H1 (cell line): ENCODE measurements at regions not wholly inside any gene's neighbourhood (a gene's known extent, or its start where the extent isn't known, plus 50 kb on each side); places are given as distances from the start of the nearest gene placed in this dataset.

Source experiments
- CTCF ChIA-PET: fragments of 300-600 bp; sonication (Branson Sonifier 250); formaldehyde crosslinking; loops from one replicate; lab custom pipeline; 2021; ENCODE audit not compliant: partially characterized antibody; lab: Charles Lee
- POLR2A ChIA-PET: fragments of 300-600 bp; sonication (Branson Sonifier 250); formaldehyde crosslinking; loops from one replicate; lab custom pipeline; 2021; ENCODE audit warnings: inconsistent platforms; ENCODE audit not compliant: partially characterized antibody; lab: Charles Lee
- DNase-seq, 2 experiments: peaks; one replicate each; pipeline versions ENCODE4 v3.0.0 to v3.0.0-alpha.2; 2010 to 2022; ENCODE audit warnings: low spot score in 2 of 2, low read depth in 1 of 2, mixed read lengths in 1 of 2
- FAIRE-seq: peaks from 2 replicates; lab custom pipeline; 2011; peaks lifted over from hg19 to GRCh38; lab: Jason Lieb, UNC
- H2AFZ ChIP-seq: 2 replicates; pipeline ENCODE4 v1.8.1; 2012; ENCODE audit warnings: low read length, inconsistent platforms
- H2AK5ac ChIP-seq: 2 replicates; pipeline ENCODE4 v1.6.1; 2013; ENCODE audit warnings: low read depth, low read length
- H2BK120ac ChIP-seq: replicated peaks from 2 replicates; pipeline ENCODE3; 2013; ENCODE audit warnings: low read depth, low read length, inconsistent platforms
- H2BK12ac ChIP-seq: 2 replicates; pipeline ENCODE4 v1.6.1; 2013; ENCODE audit warnings: low read depth, low read length
- H2BK15ac ChIP-seq: 2 replicates; pipeline ENCODE4 v1.6.1; 2013; ENCODE audit warnings: low read length
- H2BK20ac ChIP-seq: 2 replicates; pipeline ENCODE4 v1.6.1; 2013; ENCODE audit warnings: low read length
- H2BK5ac ChIP-seq: 2 replicates; pipeline ENCODE4 v1.6.1; 2013; ENCODE audit warnings: low read depth, low read length
- H3K14ac ChIP-seq: 2 replicates; pipeline ENCODE4 v1.6.1; 2013; ENCODE audit warnings: inconsistent platforms; ENCODE audit not compliant: insufficient read length
- H3K18ac ChIP-seq: 2 replicates; pipeline ENCODE4 v1.6.1; 2013; ENCODE audit warnings: low read length; ENCODE audit errors: extremely low read depth
- H3K23ac ChIP-seq: 2 replicates; pipeline ENCODE4 v1.6.1; 2013; ENCODE audit warnings: inconsistent platforms; ENCODE audit not compliant: insufficient read length
- H3K23me2 ChIP-seq: 2 replicates; pipeline ENCODE4 v1.6.1; 2013; ENCODE audit warnings: low read depth, low read length
- H3K27ac ChIP-seq: 2 replicates; pipeline ENCODE4 v1.6.1; 2011; ENCODE audit warnings: low read depth, low read length, inconsistent platforms
- H3K27me3 ChIP-seq, 4 experiments: replicated peaks in 1 of 4; 1 replicate in 1 of 4; 2 replicates in 3 of 4; pipeline versions ENCODE4 v1.6.1 to v1.8.1; 2011 to 2013; ENCODE audit warnings: low read length in 3 of 4, mild to moderate bottlenecking in 3 of 4, inconsistent platforms in 2 of 4, mixed read lengths in 2 of 4, moderate library complexity in 1 of 4; ENCODE audit not compliant: control insufficient read depth in 3 of 4, insufficient read depth in 3 of 4; ENCODE audit errors: extremely low read depth in 1 of 4
- H3K36me3 ChIP-seq, 4 experiments: 2 replicates each; pipeline versions ENCODE4 v1.6.1 to v1.8.1; 2011 to 2013; ENCODE audit warnings: mild to moderate bottlenecking in 4 of 4, low read length in 3 of 4, moderate library complexity in 2 of 4, control low read depth in 1 of 4, inconsistent platforms in 1 of 4; ENCODE audit not compliant: insufficient read depth in 4 of 4, control insufficient read depth in 2 of 4
- H3K4ac ChIP-seq: replicated peaks from 2 replicates; pipeline ENCODE3; 2013; ENCODE audit warnings: low read length, low read depth, mixed read lengths, inconsistent platforms; ENCODE audit not compliant: insufficient read length
- H3K4me1 ChIP-seq, 4 experiments: replicated peaks in 1 of 4; 1 replicate in 1 of 4; 2 replicates in 3 of 4; pipeline versions ENCODE4 v1.6.1 to v1.8.1; 2011 to 2013; ENCODE audit warnings: low read length in 3 of 4, inconsistent platforms in 2 of 4, mixed read lengths in 1 of 4; ENCODE audit not compliant: insufficient read depth in 4 of 4, control insufficient read depth in 3 of 4
- H3K4me2 ChIP-seq, 2 experiments: 2 replicates each; pipeline versions ENCODE4 v1.6.1 to v1.8.1; 2011 to 2013; ENCODE audit warnings: low read depth in 2 of 2, low read length in 2 of 2, control low read depth in 1 of 2, inconsistent platforms in 1 of 2, mild to moderate bottlenecking in 1 of 2; ENCODE audit not compliant: insufficient read depth in 1 of 2
- H3K4me3 ChIP-seq, 4 experiments: fragments of 200-600, 300-600 bp in 1 of 4; sonication (generic), shearing (Covaris generic), sonication (Bioruptor Twin) in 1 of 4; 2 replicates each; pipeline versions ENCODE4 v1.5.1 to v1.8.1; 2011 to 2016; ENCODE audit warnings: low read length in 4 of 4, low read depth in 3 of 4, control low read depth in 2 of 4, inconsistent platforms in 2 of 4, mild to moderate bottlenecking in 2 of 4, mixed read lengths in 1 of 4, moderate library complexity in 1 of 4; ENCODE audit not compliant: insufficient read depth in 2 of 4; ENCODE audit errors: extremely low read depth in 1 of 4
- H3K56ac ChIP-seq: replicated peaks from 2 replicates; pipeline ENCODE3; 2013; ENCODE audit warnings: low read depth, mild to moderate bottlenecking, mixed read lengths, low read length, inconsistent platforms; ENCODE audit not compliant: insufficient read length
- H3K79me1 ChIP-seq: 2 replicates; pipeline ENCODE4 v1.6.1; 2013; ENCODE audit warnings: low read depth, low read length, control low read depth
- H3K79me2 ChIP-seq, 2 experiments: 2 replicates each; pipeline versions ENCODE4 v1.6.1 to v1.8.1; 2012 to 2013; ENCODE audit warnings: low read length in 2 of 2, mild to moderate bottlenecking in 2 of 2, inconsistent platforms in 1 of 2; ENCODE audit not compliant: insufficient read depth in 2 of 2, control insufficient read depth in 1 of 2
- H3K9ac ChIP-seq, 4 experiments: replicated peaks in 1 of 4; 1 replicate in 1 of 4; 2 replicates in 3 of 4; pipeline versions ENCODE4 v1.6.1 to v1.8.1; 2011 to 2013; ENCODE audit warnings: low read depth in 3 of 4, low read length in 3 of 4, control low read depth in 2 of 4, mild to moderate bottlenecking in 2 of 4, moderate library complexity in 2 of 4, inconsistent platforms in 1 of 4; ENCODE audit errors: extremely low read depth in 1 of 4
- H3K9me3 ChIP-seq, 2 experiments: 2 replicates each; pipeline versions ENCODE4 v1.6.1 to v1.8.1; 2012 to 2013; ENCODE audit warnings: mild to moderate bottlenecking in 2 of 2, moderate library complexity in 2 of 2, control low read depth in 1 of 2, inconsistent platforms in 1 of 2, low read depth in 1 of 2, low read length in 1 of 2, mixed read lengths in 1 of 2; ENCODE audit not compliant: insufficient read depth in 2 of 2
- H4K20me1 ChIP-seq, 2 experiments: replicated peaks in 1 of 2; 2 replicates each; pipeline versions ENCODE3 to v1.8.1; 2011 to 2013; ENCODE audit warnings: inconsistent platforms in 2 of 2, low read length in 2 of 2, mild to moderate bottlenecking in 1 of 2; ENCODE audit not compliant: insufficient read depth in 2 of 2, control insufficient read depth in 1 of 2
- H4K5ac ChIP-seq: 2 replicates; pipeline ENCODE4 v1.6.1; 2013; ENCODE audit warnings: low read length, low read depth, mixed read lengths, inconsistent platforms; ENCODE audit not compliant: insufficient read length
- H4K8ac ChIP-seq: 2 replicates; pipeline ENCODE4 v1.8.0; 2013; ENCODE audit warnings: mild to moderate bottlenecking, moderate library complexity, low read length, inconsistent platforms; ENCODE audit not compliant: insufficient read depth; ENCODE audit errors: extremely low read depth
- H4K91ac ChIP-seq: replicated peaks from 2 replicates; pipeline ENCODE3; 2013; ENCODE audit warnings: low read length, mixed read lengths, inconsistent platforms; ENCODE audit not compliant: insufficient read length
- KDM1A ChIP-seq: fragments of 200-600, 300-600 bp; sonication (generic); IDR thresholded peaks from 2 replicates; pipeline ENCODE4 v1.7.1; 2016; ENCODE audit warnings: mild to moderate bottlenecking, low read length, borderline replicate concordance
- POLR2AphosphoS5 ChIP-seq: IDR thresholded peaks from 2 replicates; pipeline ENCODE4 v1.6.1; 2011; ENCODE audit warnings: low read depth, low read length
- SP1 ChIP-seq: IDR thresholded peaks from 2 replicates; pipeline ENCODE4 v1.6.1; 2011; ENCODE audit warnings: low read depth, low read length
- SP4 ChIP-seq: IDR thresholded peaks from 2 replicates; pipeline ENCODE4 v1.6.1; 2012; ENCODE audit warnings: low read length, inconsistent platforms
- TEAD4 ChIP-seq: IDR thresholded peaks from 2 replicates; pipeline ENCODE4 v1.6.1; 2012; ENCODE audit warnings: low read depth, low read length, inconsistent platforms, mixed read lengths
- WGBS, 2 experiments: shearing (Covaris generic) in 1 of 2; methylation state at CpG; one replicate each; pipeline versions ENCODE4 v1.1.6 to v1.1.7; 2013 to 2015; ENCODE audit warnings: low lambda C conversion rate in 2 of 2, mixed read lengths in 2 of 2, inconsistent platforms in 1 of 2, low coverage in 1 of 2, missing lambda C conversion rate in 1 of 2; ENCODE audit not compliant: insufficient replicate concordance in 2 of 2, insufficient coverage in 1 of 2, insufficient read length in 1 of 2; ENCODE audit errors: extremely low coverage in 1 of 2, missing lambda C conversion rate in 1 of 2; 5-methylcytosine and 5-hydroxymethylcytosine counted together
- TF ChIP-seq, protein P1 (sequence below): IDR thresholded peaks from 2 replicates; pipeline ENCODE4 v1.6.1; 2012; ENCODE audit warnings: inconsistent platforms

DNA sequence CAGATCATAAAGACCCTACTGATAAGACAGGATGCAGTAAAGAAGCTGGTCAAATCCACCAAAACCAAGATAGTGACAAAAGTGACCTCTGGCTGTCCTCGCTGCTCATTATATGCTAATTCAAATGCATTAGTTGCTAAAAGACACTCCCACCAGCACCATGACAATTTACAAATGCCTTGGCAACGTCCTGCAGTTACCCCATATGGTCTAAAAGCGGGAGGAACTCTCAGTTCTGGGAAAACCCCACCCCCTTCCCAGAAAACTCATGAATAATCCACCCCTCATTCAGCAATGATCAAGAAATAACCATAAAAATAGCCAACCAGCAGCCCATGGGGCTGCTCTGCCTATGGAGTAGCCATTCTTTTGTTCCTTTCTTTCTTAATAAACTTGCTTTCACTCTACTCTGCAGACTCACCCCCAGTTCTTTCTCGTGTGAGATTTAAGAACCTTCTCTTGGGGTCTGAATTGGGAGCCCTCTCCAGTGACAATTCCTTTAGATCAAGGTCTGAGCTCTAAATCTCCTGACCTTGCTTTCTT lies 217.1 kb upstream of the STS start:
- H3K9me3 ChIP-seq, result no peaks in the 10 kb centered on the region
- CTCF ChIA-PET, result interaction anchor here (1.1 kb wide), 1 partner anchor 9 kb away, joined by 3 read pairs; no protein-coding TSS in a partner anchor
- H2BK15ac ChIP-seq, result no peak overlapping the region
- FAIRE-seq (no peak), DNase-seq (no peak)
- WGBS, 2 experiments, result 70% methylated on average over 4 of the region's 4 CpGs; no CpG with 5 or more reads in 1 of the 2 experiments
- H3K4ac ChIP-seq, result no peak overlapping the region
- no peak overlapping the region for H3K27ac ChIP-seq
- no peaks in the 10 kb centered on the region for H3K79me1 ChIP-seq
- no peak overlapping the region for H3K9ac ChIP-seq
- H2AFZ ChIP-seq, result no peak overlapping the region
- H3K56ac ChIP-seq, result no peak overlapping the region
- H3K79me2 ChIP-seq, result no peaks in the 10 kb centered on the region
- H3K23ac ChIP-seq, result no peak overlapping the region
- TF ChIP-seq POLR2AphosphoS5 (no peak), SP4 (no peak), TEAD4 (no peak), KDM1A (no peak), SP1 (no peak)
- TF ChIP-seq, protein P1, sequence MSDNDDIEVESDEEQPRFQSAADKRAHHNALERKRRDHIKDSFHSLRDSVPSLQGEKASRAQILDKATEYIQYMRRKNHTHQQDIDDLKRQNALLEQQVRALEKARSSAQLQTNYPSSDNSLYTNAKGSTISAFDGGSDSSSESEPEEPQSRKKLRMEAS, result no peak
- H4K8ac ChIP-seq, result no peak overlapping the region
- H3K4me1 ChIP-seq, result no peaks in the 10 kb centered on the region; a peak in 1 of 7 replicates
- H2BK12ac ChIP-seq, result no peak overlapping the region
- POLR2A ChIA-PET, result no interaction called here
- no peak overlapping the region for H2BK20ac ChIP-seq
- H2BK5ac ChIP-seq, result no peak overlapping the region
- H3K27me3 ChIP-seq, result no peaks in the 10 kb centered on the region
- H2AK5ac ChIP-seq, result no peak overlapping the region
- peak overlapping the region; percentile 13 to 52; a peak in 3 of 4 replicates for H3K4me2 ChIP-seq
- no peaks in the 10 kb centered on the region for H3K23me2 ChIP-seq
- H4K5ac ChIP-seq, result peak overlapping the region; percentile 21
- H2BK120ac ChIP-seq, result no peak overlapping the region
- no peaks in the 10 kb centered on the region for H3K36me3 ChIP-seq
- H3K18ac ChIP-seq, result no peak overlapping the region
- no peak overlapping the region for H3K14ac ChIP-seq
- no peaks in the 10 kb centered on the region for H4K20me1 ChIP-seq
- H3K4me3 ChIP-seq, result no peak overlapping the region
- H4K91ac ChIP-seq, result no peak overlapping the region
